ENCODE measurements at regions not wholly inside any gene's neighbourhood (a gene's known extent, or its start where the extent isn't known, plus 50 kb on each side); places are given as distances from the start of the nearest gene placed in this dataset.
"Not testable (repeated sequence)": the region's sequence is repeated elsewhere in the genome, so short reads cannot be mapped to it uniquely, and the experiment has no call there.

DNA sequence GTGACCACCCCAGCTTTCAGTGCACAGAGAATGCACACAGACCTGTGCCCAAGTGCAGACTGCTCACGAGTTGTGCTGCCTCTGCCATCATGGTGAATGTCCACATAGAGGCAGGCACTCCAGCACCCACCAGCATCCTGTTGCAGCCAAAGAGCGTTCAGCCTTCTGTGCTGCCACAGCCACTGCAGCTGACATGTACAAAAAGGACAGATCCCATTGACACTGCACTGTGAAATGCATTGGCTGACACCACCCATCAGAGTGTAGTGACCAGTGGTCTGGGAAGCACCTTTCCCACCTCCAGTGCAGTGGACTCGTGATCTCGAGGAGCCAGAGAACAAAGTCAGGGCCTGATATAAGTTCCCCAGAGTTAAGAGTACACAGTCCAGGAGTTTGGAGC lies 260.3 kb downstream of the RAP2B start:
- no peak for ATAC-seq (ENCODE audit: low read depth)
- no peaks in the 10 kb centered on the region for H3K79me2 ChIP-seq (ENCODE audit: control insufficient read depth, insufficient read depth, low read length)
- Mint-ChIP-seq H3K4me1 (no peaks in the 10 kb centered on the region), H3K27ac (no peak overlapping the region), H3K27me3 (no peaks in the 10 kb centered on the region), H3K9me3 (ENCODE audit: insufficient read depth) (peaks cover 19% of the 10 kb centered on the region), H3K4me3 (no peak overlapping the region)
- no peaks in the 10 kb centered on the region for H3K4me1 ChIP-seq (ENCODE audit: control insufficient read depth in 2 of 2, insufficient read depth in 2 of 2, low read length in 2 of 2)
- H3K4me3 ChIP-seq (ENCODE audit: control extremely low read depth in 1 of 5, extremely low read depth in 1 of 5, insufficient read depth in 1 of 5, low read depth in 2 of 5, low read length in 4 of 5): no peak overlapping the region
- 78% methylated on average over 4 of the region's 4 CpGs for WGBS (ENCODE audit: insufficient coverage)
- intact Hi-C loops (cut with micrococcal nuclease): no loop called here
- no peak overlapping the region for H3K9ac ChIP-seq (ENCODE audit: low read length)
- H3K27me3 ChIP-seq (replicated peaks in 1 of 4; ENCODE audit: control extremely low read depth in 1 of 4, control insufficient read depth in 3 of 4, insufficient read depth in 4 of 4, low read length in 3 of 4): no peaks in the 10 kb centered on the region
- ChIA-PET POLR2A (no interaction called here), CTCF (interaction anchor here (1.2 kb wide), 1 partner anchor 17 kb away, joined by 3 read pairs; no protein-coding TSS in a partner anchor)
- no peak for DNase-seq
- H3K36me3 ChIP-seq (replicated peaks in 1 of 2; ENCODE audit: control extremely low read depth in 1 of 2, control insufficient read depth in 1 of 2, extremely low read depth in 1 of 2, insufficient read depth in 2 of 2, low read length in 1 of 2): no peaks in the 10 kb centered on the region
- no peaks in the 10 kb centered on the region for H4K20me1 ChIP-seq (ENCODE audit: control insufficient read depth, insufficient read depth, low read length, poor library complexity, severe bottlenecking)
- H3K9me3 ChIP-seq (ENCODE audit: control extremely low read depth in 1 of 3, control insufficient read depth in 2 of 3, insufficient read depth in 1 of 3, low read length in 2 of 3): peaks cover 1 to 35% (median 28%) of the 10 kb centered on the region in 3 donors
- no peak overlapping the region for H3K27ac ChIP-seq (ENCODE audit: low read length in 2 of 2)
- no peak overlapping the region for H3K4me2 ChIP-seq (replicated peaks; ENCODE audit: low read depth, low read length, poor library complexity, severe bottlenecking)
- no peak for TF ChIP-seq EZH2 (IDR thresholded peaks at IDR 0.05; ENCODE audit: borderline replicate concordance, insufficient read depth, low read depth, low read length, poor library complexity, severe bottlenecking)
- H2AFZ ChIP-seq (ENCODE audit: insufficient read depth, low read depth, low read length, poor library complexity, severe bottlenecking): no peak overlapping the region

DNA sequence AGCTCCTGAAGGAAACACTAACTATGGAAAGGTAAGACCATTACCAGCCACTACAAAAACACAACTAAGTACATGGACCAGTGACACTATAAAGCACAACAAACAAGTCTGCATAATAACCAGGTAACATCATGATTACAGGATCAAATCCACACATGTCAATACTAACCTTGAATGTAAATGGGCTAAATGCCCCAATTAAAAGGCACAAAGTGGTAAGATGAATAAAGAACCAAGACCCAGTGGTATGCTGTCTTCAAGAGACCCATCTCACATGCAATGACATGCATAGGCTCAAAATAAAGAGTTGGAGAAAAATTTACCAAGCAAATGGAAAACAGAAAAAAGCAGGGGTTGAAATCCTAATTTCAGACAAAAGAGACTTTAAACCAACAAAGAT lies 261.8 kb downstream of the RAP2B start:
- H3K9ac ChIP-seq (ENCODE audit: low read length); H3K4me1 Mint-ChIP-seq; H4K20me1 ChIP-seq (ENCODE audit: control insufficient read depth, insufficient read depth, low read length, poor library complexity, severe bottlenecking); ATAC-seq (ENCODE audit: low read depth); H3K27me3 Mint-ChIP-seq; POLR2A ChIA-PET; H3K4me3 Mint-ChIP-seq; H3K36me3 ChIP-seq (replicated peaks in 1 of 2; ENCODE audit: control extremely low read depth in 1 of 2, control insufficient read depth in 1 of 2, extremely low read depth in 1 of 2, insufficient read depth in 2 of 2, low read length in 1 of 2); H3K27ac ChIP-seq (ENCODE audit: low read length in 2 of 2); H3K4me1 ChIP-seq (ENCODE audit: control insufficient read depth in 2 of 2, insufficient read depth in 2 of 2, low read length in 2 of 2); H3K4me2 ChIP-seq (replicated peaks; ENCODE audit: low read depth, low read length, poor library complexity, severe bottlenecking); H3K27me3 ChIP-seq (replicated peaks in 1 of 4; ENCODE audit: control extremely low read depth in 1 of 4, control insufficient read depth in 3 of 4, insufficient read depth in 4 of 4, low read length in 3 of 4); CTCF ChIA-PET; H3K4me3 ChIP-seq (ENCODE audit: control extremely low read depth in 1 of 5, extremely low read depth in 1 of 5, insufficient read depth in 1 of 5, low read depth in 2 of 5, low read length in 4 of 5); intact Hi-C loops (cut with micrococcal nuclease); H3K79me2 ChIP-seq (ENCODE audit: control insufficient read depth, insufficient read depth, low read length); H2AFZ ChIP-seq (ENCODE audit: insufficient read depth, low read depth, low read length, poor library complexity, severe bottlenecking); DNase-seq; H3K27ac Mint-ChIP-seq: not testable (repeated sequence)
- H3K9me3 ChIP-seq (ENCODE audit: control extremely low read depth in 1 of 3, control insufficient read depth in 2 of 3, insufficient read depth in 1 of 3, low read length in 2 of 3): peaks cover 1 to 33% (median 26%) of the 10 kb centered on the region in 3 donors
- peaks cover 17% of the 10 kb centered on the region for H3K9me3 Mint-ChIP-seq (ENCODE audit: insufficient read depth)
